Vagina (tissue), 2 donors: ENCODE measurements at regions not wholly inside any gene's neighbourhood (a gene's known extent, or its start where the extent isn't known, plus 50 kb on each side); places are given as distances from the start of the nearest gene placed in this dataset.

ENCODE experiments used
- DNase-seq, 2 donors: peaks; one replicate each; pipeline ENCODE4 v3.0.0-alpha.2; 2017; ENCODE audit errors: extremely low spot score in 2 of 2
- H3K27ac ChIP-seq: fragments of 200-600 bp; sonication (generic); one replicate; pipeline ENCODE4 v1.5.1; 2019
- H3K27me3 ChIP-seq: fragments of 200-600 bp; sonication (generic); one replicate; pipeline ENCODE4 v1.5.1; 2019
- H3K36me3 ChIP-seq, 2 donors: fragments of 200-600 bp; sonication (generic); one replicate each; pipeline ENCODE4 v1.5.1; 2017 to 2019
- H3K4me1 ChIP-seq: fragments of 200-600 bp; sonication (generic); one replicate; pipeline ENCODE4 v1.5.1; 2019
- H3K4me3 ChIP-seq, 2 donors: fragments of 200-600 bp; sonication (generic); 1 replicate in 1 of 2; 2 replicates in 1 of 2; pipeline ENCODE4 v1.5.1; 2016 to 2019
- H3K9me3 ChIP-seq: fragments of 200-600 bp; sonication (generic); one replicate; pipeline ENCODE4 v1.5.1; 2019
- POLR2A ChIP-seq, 2 donors: fragments of 450-650 bp; IDR thresholded peaks; one replicate each; pipeline ENCODE4 v1.6.1; 2017; ENCODE audit warnings: antibody characterized with exemption in 2 of 2, mild to moderate bottlenecking in 2 of 2, moderate library complexity in 2 of 2
- POLR2AphosphoS5 ChIP-seq, 2 donors: sonication (generic); formaldehyde crosslinking; IDR thresholded peaks; one replicate each; pipeline ENCODE4 v1.9.0; 2017; ENCODE audit warnings: antibody characterized with exemption in 2 of 2, mild to moderate bottlenecking in 2 of 2, low read depth in 1 of 2; ENCODE audit not compliant: insufficient read depth in 1 of 2
- intact Hi-C: fragments of 100-400 bp; cut with DNase I; formaldehyde crosslinking; loops from one replicate; pipeline ENCODE4 v1.15.1; 2023
- TF ChIP-seq, protein P1 (sequence below), 3 experiments: fragments of 450-650 bp in 2 of 3; fragments of 200-600 bp in 1 of 3; sonication (generic) in 1 of 3; IDR thresholded peaks; one replicate each; pipeline ENCODE4 v1.5.1; 2017 to 2019; ENCODE audit warnings: antibody characterized with exemption in 3 of 3, mild to moderate bottlenecking in 2 of 3, moderate library complexity in 2 of 3

DNA sequence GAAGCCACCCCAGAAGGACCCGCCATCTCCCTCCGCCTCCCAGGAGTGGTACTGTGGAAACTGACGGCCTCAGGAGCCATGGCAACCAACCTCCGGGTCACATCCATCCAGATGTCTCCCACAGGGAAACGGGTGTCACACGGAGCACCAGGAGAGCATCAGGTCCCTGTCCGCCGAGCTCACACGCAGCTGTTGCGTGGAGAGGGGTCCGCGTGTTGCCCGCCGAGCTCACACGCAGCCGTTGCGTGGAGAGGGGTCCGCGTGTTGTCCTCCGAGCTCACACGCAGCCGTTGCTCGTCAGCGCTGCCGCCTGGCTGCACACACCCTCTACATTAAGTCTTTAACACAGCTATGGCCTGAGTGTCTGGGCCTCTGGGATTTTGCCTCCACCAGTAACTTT is 311.1 kb upstream of the SHH start:
- Histone ChIP-seq H3K9me3 (no peaks in the 10 kb centered on the region), H3K4me1 (no peaks in the 10 kb centered on the region), H3K27ac (no peak overlapping the region), H3K36me3 (no peaks in the 10 kb centered on the region), H3K4me3 (no peak overlapping the region), H3K27me3 (no peaks in the 10 kb centered on the region)
- TF ChIP-seq, protein P1, sequence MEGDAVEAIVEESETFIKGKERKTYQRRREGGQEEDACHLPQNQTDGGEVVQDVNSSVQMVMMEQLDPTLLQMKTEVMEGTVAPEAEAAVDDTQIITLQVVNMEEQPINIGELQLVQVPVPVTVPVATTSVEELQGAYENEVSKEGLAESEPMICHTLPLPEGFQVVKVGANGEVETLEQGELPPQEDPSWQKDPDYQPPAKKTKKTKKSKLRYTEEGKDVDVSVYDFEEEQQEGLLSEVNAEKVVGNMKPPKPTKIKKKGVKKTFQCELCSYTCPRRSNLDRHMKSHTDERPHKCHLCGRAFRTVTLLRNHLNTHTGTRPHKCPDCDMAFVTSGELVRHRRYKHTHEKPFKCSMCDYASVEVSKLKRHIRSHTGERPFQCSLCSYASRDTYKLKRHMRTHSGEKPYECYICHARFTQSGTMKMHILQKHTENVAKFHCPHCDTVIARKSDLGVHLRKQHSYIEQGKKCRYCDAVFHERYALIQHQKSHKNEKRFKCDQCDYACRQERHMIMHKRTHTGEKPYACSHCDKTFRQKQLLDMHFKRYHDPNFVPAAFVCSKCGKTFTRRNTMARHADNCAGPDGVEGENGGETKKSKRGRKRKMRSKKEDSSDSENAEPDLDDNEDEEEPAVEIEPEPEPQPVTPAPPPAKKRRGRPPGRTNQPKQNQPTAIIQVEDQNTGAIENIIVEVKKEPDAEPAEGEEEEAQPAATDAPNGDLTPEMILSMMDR (IDR thresholded peaks at IDR 0.05), result no peak
- TF ChIP-seq POLR2A (IDR thresholded peaks at IDR 0.05) (no peak), POLR2AphosphoS5 (IDR thresholded peaks at IDR 0.05; ENCODE audit: insufficient read depth in 1 of 2, low read depth in 1 of 2) (no peak)
- intact Hi-C loops, result no loop called here
- peak in 1 of 2 donors; percentile 77 for DNase-seq

DNA sequence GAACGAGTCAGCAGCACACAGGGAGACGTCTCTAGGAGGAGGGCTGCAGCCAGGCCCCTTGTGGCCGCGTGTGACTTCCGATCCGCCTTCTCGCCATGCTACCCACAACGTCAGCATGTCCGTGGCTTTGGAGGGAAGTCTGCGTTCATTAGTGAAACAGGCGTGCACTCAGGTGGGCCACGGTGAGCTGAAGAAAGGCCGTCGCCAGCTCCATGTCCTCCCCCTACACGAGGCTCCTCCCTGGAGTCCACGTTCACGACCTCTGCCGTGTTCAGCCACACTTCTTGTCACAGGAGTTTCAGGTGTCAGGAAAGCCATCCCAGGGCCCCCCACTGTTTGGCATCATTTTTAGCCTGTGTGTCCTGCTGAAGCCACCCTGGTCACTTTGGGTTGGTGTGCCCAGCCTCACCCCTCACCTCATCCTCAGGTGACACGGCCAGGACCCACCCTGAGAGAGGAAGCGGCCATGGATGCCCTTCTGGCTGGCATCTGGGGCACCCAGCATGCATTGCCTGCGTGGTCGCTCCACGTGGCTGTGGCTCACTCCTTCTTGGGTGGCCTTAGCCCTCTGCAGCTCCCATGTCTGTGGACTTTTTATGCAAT is 310.6 kb upstream of the SHH start:
- H3K36me3 ChIP-seq, result no peaks in the 10 kb centered on the region
- TF ChIP-seq, protein P1 (IDR thresholded peaks at IDR 0.05), result no peak
- no peak for TF ChIP-seq POLR2AphosphoS5 (IDR thresholded peaks at IDR 0.05; ENCODE audit: insufficient read depth in 1 of 2, low read depth in 1 of 2)
- H3K27ac ChIP-seq, result no peak overlapping the region
- intact Hi-C loops, result no loop called here
- no peaks in the 10 kb centered on the region for H3K27me3 ChIP-seq
- DNase-seq, result peak in 1 of 2 donors; percentile 67
- H3K9me3 ChIP-seq, result no peaks in the 10 kb centered on the region
- H3K4me1 ChIP-seq, result no peaks in the 10 kb centered on the region
- H3K4me3 ChIP-seq, result no peak overlapping the region

GRCh38 chr7:156121956-156122355 is 309.7 kb upstream of the SHH start:
- no peak overlapping the region for H3K4me3 ChIP-seq
- no peak for TF ChIP-seq POLR2A (IDR thresholded peaks at IDR 0.05)
- TF ChIP-seq, protein P1 (IDR thresholded peaks at IDR 0.05), result no peak
- no peak for TF ChIP-seq POLR2AphosphoS5 (IDR thresholded peaks at IDR 0.05; ENCODE audit: insufficient read depth in 1 of 2, low read depth in 1 of 2)
- intact Hi-C loops, result no loop called here

DNA sequence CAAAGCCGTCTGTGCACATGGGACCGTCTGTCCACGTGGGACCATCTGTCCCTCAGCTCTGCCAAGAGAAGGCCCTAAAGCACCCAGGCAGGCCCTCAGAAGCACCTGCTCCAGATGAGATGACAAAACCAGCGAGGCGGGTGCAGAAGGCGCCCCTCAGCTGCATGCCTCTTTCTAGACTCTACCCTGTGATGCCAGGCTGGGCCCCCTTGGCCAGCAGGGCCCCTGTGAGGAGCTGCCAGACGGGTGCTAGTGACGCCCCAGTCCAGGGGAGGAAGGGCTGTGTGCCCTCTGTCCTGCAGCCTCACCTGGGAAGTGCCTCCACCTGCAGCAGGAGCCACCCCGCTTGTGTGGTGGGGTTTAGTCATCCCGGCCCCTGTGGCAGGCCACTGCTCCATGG is 309.2 kb upstream of the SHH start:
- TF ChIP-seq, protein P1 (IDR thresholded peaks at IDR 0.05), result no peak
- TF ChIP-seq POLR2AphosphoS5 (IDR thresholded peaks at IDR 0.05; ENCODE audit: insufficient read depth in 1 of 2, low read depth in 1 of 2), result no peak
- no peak for TF ChIP-seq POLR2A (IDR thresholded peaks at IDR 0.05)
- no peaks in the 10 kb centered on the region for H3K4me1 ChIP-seq
- no peaks in the 10 kb centered on the region for H3K9me3 ChIP-seq
- no peaks in the 10 kb centered on the region for H3K36me3 ChIP-seq
- intact Hi-C loops, result no loop called here
- no peak overlapping the region for H3K4me3 ChIP-seq
- H3K27ac ChIP-seq, result no peak overlapping the region
- DNase-seq, result peak in 1 of 2 donors; percentile 60
- no peaks in the 10 kb centered on the region for H3K27me3 ChIP-seq

More at GRCh38 chr7:156121956-156122355, 309.7 kb upstream of the SHH start:
- Histone ChIP-seq H3K27ac (no peak overlapping the region), H3K27me3 (no peaks in the 10 kb centered on the region), H3K36me3 (no peaks in the 10 kb centered on the region), H3K9me3 (no peaks in the 10 kb centered on the region), H3K4me1 (no peaks in the 10 kb centered on the region)
- DNase-seq, result no peak

GRCh38 chr7:156120552-156120951 is 308.3 kb upstream of the SHH start:
- TF ChIP-seq POLR2A (IDR thresholded peaks at IDR 0.05) (no peak), POLR2AphosphoS5 (IDR thresholded peaks at IDR 0.05; ENCODE audit: insufficient read depth in 1 of 2, low read depth in 1 of 2) (no peak)
- TF ChIP-seq, protein P1 (IDR thresholded peaks at IDR 0.05), result no peak
- no peaks in the 10 kb centered on the region for H3K36me3 ChIP-seq
- no peak overlapping the region for H3K4me3 ChIP-seq
- H3K9me3 ChIP-seq, result no peaks in the 10 kb centered on the region
- intact Hi-C loops, result no loop called here
- DNase-seq, result peak in 1 of 2 donors; percentile 58
- H3K27ac ChIP-seq, result no peak overlapping the region
- H3K27me3 ChIP-seq, result no peaks in the 10 kb centered on the region
- H3K4me1 ChIP-seq, result no peaks in the 10 kb centered on the region
